SU-DHL-6 (cell line): ENCODE measurements at regions not wholly inside any gene's neighbourhood (a gene's known extent, or its start where the extent isn't known, plus 50 kb on each side); places are given as distances from the start of the nearest gene placed in this dataset.

Experiments used
- H2AFZ ChIP-seq: fragments of 200-600 bp; sonication (generic); 2 replicates; pipeline ENCODE4 v1.6.1; 2014; ENCODE audit warnings: low read depth, mild to moderate bottlenecking, moderate library complexity, mixed read lengths, antibody characterized with exemption, low read length; ENCODE audit not compliant: severe bottlenecking
- H3F3A ChIP-seq: fragments of 200-600 bp; shearing (Covaris generic); 2 replicates; pipeline ENCODE4 v1.6.0; 2016; ENCODE audit warnings: antibody characterized with exemption, mild to moderate bottlenecking; ENCODE audit not compliant: insufficient read depth
- H3K27ac ChIP-seq: fragments of 200-600 bp; sonication (generic); 2 replicates; pipeline ENCODE4 v1.5.1; 2016; ENCODE audit warnings: low read depth, mild to moderate bottlenecking, low read length, moderate library complexity, mixed read lengths
- H3K27me3 ChIP-seq: fragments of 200-600 bp; sonication (generic), shearing (Covaris generic); 2 replicates; pipeline ENCODE4 v1.6.0; 2014; ENCODE audit warnings: mild to moderate bottlenecking, low read length
- H3K36me3 ChIP-seq: fragments of 200-600 bp; sonication (generic); 2 replicates; pipeline ENCODE4 v1.6.1; 2014; ENCODE audit warnings: mild to moderate bottlenecking, low read length, mixed read lengths
- H3K4me2 ChIP-seq: fragments of 300-600, 200-600 bp; shearing (Covaris generic), sonication (generic); 2 replicates; pipeline ENCODE4 v1.6.0; 2014; ENCODE audit warnings: low read length, low read depth, mild to moderate bottlenecking; ENCODE audit not compliant: poor library complexity, severe bottlenecking
- H3K4me3 ChIP-seq: fragments of 200-600 bp; sonication (generic); 2 replicates; pipeline ENCODE4 v1.5.1; 2014; ENCODE audit warnings: antibody characterized with exemption, low read length, mild to moderate bottlenecking, mixed read lengths; ENCODE audit not compliant: insufficient read depth, poor library complexity, severe bottlenecking
- H3K79me2 ChIP-seq: fragments of 200-600 bp; sonication (generic); 2 replicates; pipeline ENCODE4 v1.6.1; 2014; ENCODE audit warnings: mild to moderate bottlenecking, low read length, moderate library complexity; ENCODE audit not compliant: insufficient read depth
- H3K9ac ChIP-seq: fragments of 200-600 bp; sonication (generic); 2 replicates; pipeline ENCODE4 v1.7.0; 2014; ENCODE audit warnings: mild to moderate bottlenecking, low read length
- H3K9me2 ChIP-seq: fragments of 200-600 bp; sonication (generic); replicated peaks from 2 replicates; pipeline ENCODE4 v1.6.1; 2014; ENCODE audit warnings: low read length; ENCODE audit not compliant: insufficient read depth
- H3K9me3 ChIP-seq: fragments of 200-600 bp; sonication (generic); 2 replicates; pipeline ENCODE4 v1.6.1; 2014; ENCODE audit warnings: low read length, mixed read lengths; ENCODE audit not compliant: insufficient read depth
- H4K20me1 ChIP-seq: fragments of 200-600 bp; sonication (generic); 2 replicates; pipeline ENCODE4 v1.6.1; 2014; ENCODE audit warnings: low read depth, mild to moderate bottlenecking, antibody characterized with exemption, low read length, moderate library complexity, mixed read lengths
- EZH2phosphoT487 ChIP-seq: fragments of 200-600 bp; sonication (generic), shearing (Covaris generic); conservative IDR thresholded peaks from 2 replicates; pipeline ENCODE4 v1.6.1; 2018; ENCODE audit warnings: mild to moderate bottlenecking, antibody characterized with exemption, low read length, moderate library complexity, mixed read lengths
- TF ChIP-seq, protein P1 (sequence below): fragments of 200-600 bp; sonication (generic); IDR thresholded peaks from one replicate; pipeline ENCODE4 v1.5.1; 2017; ENCODE audit warnings: antibody characterized with exemption, mild to moderate bottlenecking, low read length, moderate library complexity; ENCODE audit not compliant: insufficient read depth, poor library complexity, severe bottlenecking

- Histone ChIP-seq H3F3A (no peaks in the 10 kb centered on the region), H3K9me2 (no peaks in the 10 kb centered on the region), H3K27me3 (no peaks in the 10 kb centered on the region), H3K4me3 (no peak overlapping the region), H3K36me3 (no peaks in the 10 kb centered on the region), H4K20me1 (no peaks in the 10 kb centered on the region), H3K79me2 (no peaks in the 10 kb centered on the region), H2AFZ (no peak overlapping the region), H3K9ac (no peak overlapping the region), H3K27ac (no peak overlapping the region), H3K4me2 (no peak overlapping the region), H3K9me3 (no peaks in the 10 kb centered on the region)
- TF ChIP-seq, protein P1, sequence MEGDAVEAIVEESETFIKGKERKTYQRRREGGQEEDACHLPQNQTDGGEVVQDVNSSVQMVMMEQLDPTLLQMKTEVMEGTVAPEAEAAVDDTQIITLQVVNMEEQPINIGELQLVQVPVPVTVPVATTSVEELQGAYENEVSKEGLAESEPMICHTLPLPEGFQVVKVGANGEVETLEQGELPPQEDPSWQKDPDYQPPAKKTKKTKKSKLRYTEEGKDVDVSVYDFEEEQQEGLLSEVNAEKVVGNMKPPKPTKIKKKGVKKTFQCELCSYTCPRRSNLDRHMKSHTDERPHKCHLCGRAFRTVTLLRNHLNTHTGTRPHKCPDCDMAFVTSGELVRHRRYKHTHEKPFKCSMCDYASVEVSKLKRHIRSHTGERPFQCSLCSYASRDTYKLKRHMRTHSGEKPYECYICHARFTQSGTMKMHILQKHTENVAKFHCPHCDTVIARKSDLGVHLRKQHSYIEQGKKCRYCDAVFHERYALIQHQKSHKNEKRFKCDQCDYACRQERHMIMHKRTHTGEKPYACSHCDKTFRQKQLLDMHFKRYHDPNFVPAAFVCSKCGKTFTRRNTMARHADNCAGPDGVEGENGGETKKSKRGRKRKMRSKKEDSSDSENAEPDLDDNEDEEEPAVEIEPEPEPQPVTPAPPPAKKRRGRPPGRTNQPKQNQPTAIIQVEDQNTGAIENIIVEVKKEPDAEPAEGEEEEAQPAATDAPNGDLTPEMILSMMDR = no peak
- no peak for TF ChIP-seq EZH2phosphoT487
Observed at GRCh38 chr1:91135799-91136198, 114.0 kb upstream of the ZNF644 start.

GRCh38 chr1:91133248-91133647 lies 111.4 kb upstream of the ZNF644 start:
- no peak overlapping the region for H3K4me3 ChIP-seq
- no peaks in the 10 kb centered on the region for H4K20me1 ChIP-seq
- H2AFZ ChIP-seq = no peak overlapping the region
- H3K27ac ChIP-seq = no peak overlapping the region
- H3K9me2 ChIP-seq = no peaks in the 10 kb centered on the region
- H3K9ac ChIP-seq = no peak overlapping the region
- no peaks in the 10 kb centered on the region for H3K27me3 ChIP-seq
- no peak overlapping the region for H3K4me2 ChIP-seq
- TF ChIP-seq EZH2phosphoT487 = no peak
- TF ChIP-seq, protein P1 = no peak
- H3K79me2 ChIP-seq = no peaks in the 10 kb centered on the region
- H3K9me3 ChIP-seq = no peaks in the 10 kb centered on the region
- H3K36me3 ChIP-seq = no peaks in the 10 kb centered on the region
- no peaks in the 10 kb centered on the region for H3F3A ChIP-seq

DNA sequence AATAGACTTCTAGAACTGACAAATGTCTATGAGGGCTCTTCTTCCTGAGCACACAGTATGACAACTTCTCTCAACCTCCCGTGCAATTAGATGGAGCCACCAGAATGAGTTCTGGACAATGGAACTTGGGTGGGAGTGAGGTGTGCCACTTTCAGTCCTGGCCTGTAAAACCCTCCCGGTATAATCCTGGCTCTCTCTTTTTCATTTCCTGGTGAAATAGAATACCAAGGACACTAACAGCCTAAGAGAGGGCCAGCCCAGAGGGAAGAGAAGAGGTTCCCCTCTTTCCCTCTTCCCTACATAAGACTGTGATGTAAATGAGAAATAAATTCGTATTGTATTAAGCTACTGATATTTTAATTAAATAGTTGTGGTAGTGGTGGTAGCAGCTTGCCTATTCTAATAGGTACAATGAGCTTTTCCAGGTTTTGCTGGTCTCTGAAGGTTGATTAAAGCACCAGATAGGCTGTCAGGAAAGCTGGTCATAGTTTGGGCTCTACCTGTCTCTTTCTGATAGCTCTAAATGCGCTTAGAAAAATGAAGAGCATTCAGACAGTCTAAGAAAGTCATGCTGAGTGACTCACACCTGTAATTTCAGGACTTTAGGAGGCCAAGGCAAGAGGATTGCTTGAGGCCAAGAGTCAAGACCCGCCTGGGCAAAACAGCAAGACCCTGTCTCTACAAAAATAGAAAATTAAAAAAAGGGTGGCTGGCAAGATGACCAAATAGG lies 108.6 kb upstream of the ZNF644 start:
- Histone ChIP-seq H3K9me3 (no peaks in the 10 kb centered on the region), H3K36me3 (no peaks in the 10 kb centered on the region), H3K9me2 (no peaks in the 10 kb centered on the region), H4K20me1 (no peaks in the 10 kb centered on the region), H2AFZ (no peak overlapping the region), H3K4me3 (no peak overlapping the region), H3K79me2 (no peaks in the 10 kb centered on the region), H3K27me3 (no peaks in the 10 kb centered on the region), H3K9ac (no peak overlapping the region), H3K4me2 (no peak overlapping the region), H3F3A (no peaks in the 10 kb centered on the region), H3K27ac (no peak overlapping the region)
- TF ChIP-seq EZH2phosphoT487 = no peak

DNA sequence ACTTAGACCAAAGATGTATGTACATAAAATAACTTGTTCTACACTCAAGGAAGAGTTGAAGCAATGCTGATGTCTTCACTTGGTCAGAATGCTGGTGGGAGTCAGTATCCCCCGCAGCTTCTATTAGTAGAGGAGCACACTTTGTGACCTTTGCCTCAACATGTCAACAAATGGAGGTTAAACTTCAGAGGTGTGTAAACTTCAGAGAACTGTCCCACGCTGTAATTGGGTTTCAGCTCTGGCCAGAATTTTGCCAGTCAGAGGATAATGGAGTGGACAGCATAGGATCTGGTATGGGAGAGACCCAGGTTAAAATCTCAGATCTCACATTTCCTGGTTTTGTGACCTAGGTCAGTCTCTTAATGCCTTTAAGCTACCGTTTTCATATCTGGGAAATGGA lies 107.6 kb upstream of the ZNF644 start:
- no peaks in the 10 kb centered on the region for H3K27me3 ChIP-seq
- no peak overlapping the region for H2AFZ ChIP-seq
- no peaks in the 10 kb centered on the region for H3K9me3 ChIP-seq

More for the DNA sequence above, 107.6 kb upstream of the ZNF644 start:
- no peak overlapping the region for H3K4me3 ChIP-seq
- H3K9ac ChIP-seq = no peak overlapping the region
- no peak for TF ChIP-seq EZH2phosphoT487
- TF ChIP-seq, protein P1 = no peak
- H3K27ac ChIP-seq = no peak overlapping the region
- no peaks in the 10 kb centered on the region for H4K20me1 ChIP-seq
- H3K36me3 ChIP-seq = no peaks in the 10 kb centered on the region
- no peak overlapping the region for H3K4me2 ChIP-seq
- no peaks in the 10 kb centered on the region; the same call in 1 of the 2 replicates for H3K9me2 ChIP-seq
- H3F3A ChIP-seq = no peaks in the 10 kb centered on the region
- no peaks in the 10 kb centered on the region for H3K79me2 ChIP-seq
